Testis (tissue), 2 donors: ENCODE measurements at regions not wholly inside any gene's neighbourhood (a gene's known extent, or its start where the extent isn't known, plus 50 kb on each side); places are given as distances from the start of the nearest gene placed in this dataset.

Experiments used
- DNase-seq: peaks from one replicate; pipeline ENCODE4 v3.0.0-alpha.2; 2019
- H3K27ac ChIP-seq, 2 donors: fragments of 200-600 bp; sonication (generic); one replicate each; pipeline ENCODE4 v1.5.1; 2019
- H3K27me3 ChIP-seq: fragments of 200-600 bp; sonication (generic); one replicate; pipeline ENCODE4 v1.5.1; 2019
- H3K36me3 ChIP-seq: fragments of 200-600 bp; sonication (generic); one replicate; pipeline ENCODE4 v1.5.1; 2017; ENCODE audit warnings: low read depth; ENCODE audit errors: missing control alignments
- H3K4me1 ChIP-seq: fragments of 200-600 bp; sonication (generic); one replicate; pipeline ENCODE4 v1.5.1; 2019
- H3K4me3 ChIP-seq, 2 donors: fragments of 200-600 bp; sonication (generic); one replicate each; pipeline ENCODE4 v1.5.1; 2017 to 2019
- H3K9me3 ChIP-seq: fragments of 200-600 bp; sonication (generic); one replicate; pipeline ENCODE4 v1.5.1; 2017
- POLR2A ChIP-seq: fragments of 450-650 bp; IDR thresholded peaks from one replicate; pipeline ENCODE4 v1.6.1; 2017; ENCODE audit warnings: antibody characterized with exemption, mild to moderate bottlenecking, moderate library complexity
- WGBS, 2 donors: methylation state at CpG; one replicate each; pipeline ENCODE4 v1.1.5; 2018; 5-methylcytosine and 5-hydroxymethylcytosine counted together
- intact Hi-C: fragments of 100-400 bp; cut with DNase I; formaldehyde crosslinking; loops from one replicate; pipeline ENCODE4 v1.15.1; 2023; ENCODE audit warnings: low total_unique reads
- TF ChIP-seq, protein P1 (sequence below), 3 experiments: fragments of 450-650 bp in 2 of 3; fragments of 200-600 bp in 1 of 3; sonication (generic) in 1 of 3; IDR thresholded peaks; one replicate each; pipeline ENCODE4 v1.5.1; 2016 to 2019; ENCODE audit warnings: antibody characterized with exemption in 3 of 3, mild to moderate bottlenecking in 2 of 3, moderate library complexity in 1 of 3

DNA sequence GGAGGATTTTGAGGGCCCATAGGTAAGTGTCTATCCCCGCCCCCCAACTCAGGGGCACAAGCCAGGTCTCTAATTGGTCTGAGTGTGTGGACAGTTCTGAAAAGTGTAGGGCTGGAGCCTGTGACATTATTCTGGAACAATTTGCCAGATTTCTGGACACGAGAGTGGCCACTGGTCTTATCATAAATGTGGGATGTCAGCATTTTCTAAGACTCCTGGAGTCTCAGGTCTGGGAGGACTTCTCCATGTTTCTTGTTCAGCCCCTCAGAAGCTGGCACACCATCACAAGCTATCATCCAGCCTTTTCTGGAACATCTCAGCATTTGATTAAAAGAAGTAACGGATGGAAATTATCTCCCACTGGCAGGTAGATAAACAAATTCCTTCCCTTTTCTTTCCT, 141.4 kb downstream of the SEC61B start:
- WGBS, 2 donors, result 71 to 89% methylated on average over 3 of the region's 3 CpGs
- Histone ChIP-seq H3K27me3 (no peaks in the 10 kb centered on the region), H3K4me3 (no peak overlapping the region), H3K36me3 (no peaks in the 10 kb centered on the region), H3K4me1 (peaks cover 12% of the 10 kb centered on the region), H3K9me3 (no peaks in the 10 kb centered on the region), H3K27ac (no peak overlapping the region)
- no peak for DNase-seq
- intact Hi-C loops, result no loop called here
- TF ChIP-seq, protein P1, sequence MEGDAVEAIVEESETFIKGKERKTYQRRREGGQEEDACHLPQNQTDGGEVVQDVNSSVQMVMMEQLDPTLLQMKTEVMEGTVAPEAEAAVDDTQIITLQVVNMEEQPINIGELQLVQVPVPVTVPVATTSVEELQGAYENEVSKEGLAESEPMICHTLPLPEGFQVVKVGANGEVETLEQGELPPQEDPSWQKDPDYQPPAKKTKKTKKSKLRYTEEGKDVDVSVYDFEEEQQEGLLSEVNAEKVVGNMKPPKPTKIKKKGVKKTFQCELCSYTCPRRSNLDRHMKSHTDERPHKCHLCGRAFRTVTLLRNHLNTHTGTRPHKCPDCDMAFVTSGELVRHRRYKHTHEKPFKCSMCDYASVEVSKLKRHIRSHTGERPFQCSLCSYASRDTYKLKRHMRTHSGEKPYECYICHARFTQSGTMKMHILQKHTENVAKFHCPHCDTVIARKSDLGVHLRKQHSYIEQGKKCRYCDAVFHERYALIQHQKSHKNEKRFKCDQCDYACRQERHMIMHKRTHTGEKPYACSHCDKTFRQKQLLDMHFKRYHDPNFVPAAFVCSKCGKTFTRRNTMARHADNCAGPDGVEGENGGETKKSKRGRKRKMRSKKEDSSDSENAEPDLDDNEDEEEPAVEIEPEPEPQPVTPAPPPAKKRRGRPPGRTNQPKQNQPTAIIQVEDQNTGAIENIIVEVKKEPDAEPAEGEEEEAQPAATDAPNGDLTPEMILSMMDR (IDR thresholded peaks at IDR 0.05), result no peak
- no peak for TF ChIP-seq POLR2A

DNA sequence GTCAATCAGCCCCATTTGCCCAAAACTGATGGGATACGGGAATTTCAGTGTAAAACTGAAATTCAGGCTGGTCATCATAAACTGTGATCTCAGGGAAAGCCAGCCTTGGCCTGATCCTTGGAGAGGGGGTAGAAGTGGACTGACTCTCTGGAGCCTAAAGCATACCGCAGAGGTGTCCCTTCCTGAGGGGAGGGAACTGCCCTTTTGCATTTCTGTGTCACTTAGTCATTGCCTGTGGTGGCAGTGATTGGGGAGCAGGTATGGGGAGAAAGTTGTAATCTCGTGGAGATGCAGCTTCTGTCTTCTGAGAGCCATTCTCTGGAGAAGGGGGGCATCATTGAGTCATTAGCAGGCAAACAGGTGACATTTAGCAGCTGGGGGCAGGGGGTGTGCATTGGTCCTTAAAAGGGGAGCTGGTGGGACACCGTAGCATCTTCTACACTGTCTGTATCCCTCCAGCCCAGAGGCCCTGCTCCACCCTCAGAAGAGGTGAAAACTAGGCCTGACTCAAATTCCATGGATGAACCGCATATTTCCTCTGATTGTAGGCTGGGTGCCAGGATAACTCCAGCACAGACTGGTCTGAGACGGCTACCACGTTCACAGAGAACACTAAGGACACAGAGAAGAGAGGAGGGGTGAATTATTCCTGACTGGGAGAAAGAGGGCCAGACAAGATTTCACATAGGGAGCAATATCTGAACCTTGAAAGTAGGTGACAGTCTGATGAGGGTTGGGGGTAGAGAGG, 143.3 kb downstream of the SEC61B start:
- TF ChIP-seq, protein P1 (IDR thresholded peaks at IDR 0.05), result no peak
- TF ChIP-seq POLR2A, result no peak
- H3K4me3 ChIP-seq, result no peak overlapping the region
- DNase-seq, result peak; percentile 26
- intact Hi-C loops, result no loop called here
- H3K36me3 ChIP-seq, result no peaks in the 10 kb centered on the region
- H3K27me3 ChIP-seq, result no peaks in the 10 kb centered on the region
- WGBS, 2 donors, result 39 to 50% methylated on average over 6 to 7 of the region's 7 CpGs
- H3K27ac ChIP-seq, result no peak overlapping the region
- H3K4me1 ChIP-seq, result peaks cover 12% of the 10 kb centered on the region
- no peaks in the 10 kb centered on the region for H3K9me3 ChIP-seq

DNA sequence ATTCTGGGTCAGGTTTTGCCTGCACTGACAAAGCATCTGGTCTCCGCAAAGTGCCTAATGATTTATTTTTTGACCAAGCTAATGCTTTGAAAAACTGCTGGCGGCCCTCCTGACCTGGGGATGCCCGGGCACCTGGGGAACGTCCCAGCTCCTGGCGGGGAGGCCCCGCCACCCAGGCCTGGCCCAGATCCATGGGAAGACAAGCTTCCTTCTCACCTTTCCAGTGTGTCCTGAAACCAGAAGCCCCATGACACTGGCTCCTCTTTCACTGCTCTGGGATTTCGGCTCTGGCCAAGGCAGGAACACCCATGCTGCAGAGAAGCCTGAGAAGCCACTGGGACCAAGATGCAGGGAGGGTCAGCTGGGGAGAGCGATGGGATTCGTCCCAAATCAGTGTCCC, 144.1 kb downstream of the SEC61B start:
- H3K27me3 ChIP-seq, result no peaks in the 10 kb centered on the region
- DNase-seq, result no peak
- H3K9me3 ChIP-seq, result no peaks in the 10 kb centered on the region
- no peak overlapping the region for H3K27ac ChIP-seq
- intact Hi-C loops, result no loop called here
- TF ChIP-seq, protein P1 (IDR thresholded peaks at IDR 0.05), result no peak
- TF ChIP-seq POLR2A, result no peak
- peaks cover 12% of the 10 kb centered on the region for H3K4me1 ChIP-seq
- H3K4me3 ChIP-seq, result no peak overlapping the region
- WGBS, 2 donors, result 92 to 93% methylated on average over 9 of the region's 9 CpGs
- H3K36me3 ChIP-seq, result no peaks in the 10 kb centered on the region

DNA sequence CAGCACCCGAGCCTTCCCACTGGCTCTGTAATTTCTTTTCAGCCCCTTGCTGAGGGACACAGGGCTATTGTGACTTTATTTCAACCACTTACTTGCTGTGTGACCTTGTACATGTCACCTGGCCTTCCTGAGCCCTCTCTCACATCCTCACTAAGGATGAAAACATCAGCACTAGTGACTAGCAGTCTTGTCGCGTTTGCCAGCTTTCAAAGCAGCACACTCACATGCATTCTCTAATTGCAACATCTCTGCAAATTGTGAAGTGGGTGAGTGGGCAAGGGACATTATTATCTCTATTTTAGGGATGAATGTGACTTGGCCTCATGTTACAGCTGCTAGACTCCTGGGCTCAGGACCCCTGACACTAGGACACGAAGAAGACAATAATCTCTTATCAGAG, 144.5 kb downstream of the SEC61B start:
- H3K4me3 ChIP-seq, result no peak overlapping the region
- intact Hi-C loops, result no loop called here
- WGBS, 2 donors, result 91 to 92% methylated on average over 4 of the region's 4 CpGs
- H3K9me3 ChIP-seq, result no peaks in the 10 kb centered on the region
- H3K36me3 ChIP-seq, result no peaks in the 10 kb centered on the region
- peaks cover 12% of the 10 kb centered on the region for H3K4me1 ChIP-seq
- no peak overlapping the region for H3K27ac ChIP-seq
- no peak for DNase-seq
- no peak for TF ChIP-seq POLR2A
- TF ChIP-seq, protein P1 (IDR thresholded peaks at IDR 0.05), result no peak
- no peaks in the 10 kb centered on the region for H3K27me3 ChIP-seq
